Activated naive CD8-positive, alpha-beta T cell treated with anti-CD3 and anti-CD28 coated beads for 36 hours (primary cell): ENCODE measurements at regions not wholly inside any gene's neighbourhood (a gene's known extent, or its start where the extent isn't known, plus 50 kb on each side); places are given as distances from the start of the nearest gene placed in this dataset.
"Not testable (repeated sequence)": the region's sequence is repeated elsewhere in the genome, so short reads cannot be mapped to it uniquely, and the experiment has no call there.

ENCODE experiments used
- DNase-seq: peaks from one replicate; pipeline ENCODE4 v3.0.0; 2021
- H3K27ac Mint-ChIP-seq: one replicate; pipeline ENCODE4 v1.8.0; 2022; ENCODE audit warnings: mild to moderate bottlenecking, moderate library complexity, mixed read lengths
- H3K27me3 Mint-ChIP-seq: one replicate; pipeline ENCODE4 v1.8.0; 2022; ENCODE audit warnings: mild to moderate bottlenecking, mixed read lengths
- H3K36me3 Mint-ChIP-seq: one replicate; pipeline ENCODE4 v1.8.0; 2021; ENCODE audit warnings: mild to moderate bottlenecking, mixed read lengths
- H3K4me1 Mint-ChIP-seq: one replicate; pipeline ENCODE4 v1.8.0; 2021; ENCODE audit warnings: mixed read lengths
- H3K4me3 Mint-ChIP-seq: one replicate; pipeline ENCODE4 v1.8.0; 2022; ENCODE audit warnings: mild to moderate bottlenecking, moderate library complexity, mixed read lengths
- H3K9me3 Mint-ChIP-seq: one replicate; pipeline ENCODE4 v1.8.0; 2022; ENCODE audit warnings: mixed read lengths

GRCh38 chr9:93891549-93892310, 63.4 kb downstream of the BARX1 start:
- Mint-ChIP-seq H3K9me3 (peaks cover 5% of the 10 kb centered on the region), H3K4me3 (no peak overlapping the region), H3K36me3 (peaks cover 5% of the 10 kb centered on the region), H3K4me1 (no peaks in the 10 kb centered on the region), H3K27ac (no peak overlapping the region), H3K27me3 (no peaks in the 10 kb centered on the region)
- no peak for DNase-seq

GRCh38 chr9:93891050-93891449, 64.1 kb downstream of the BARX1 start:
- no peak for DNase-seq
- Mint-ChIP-seq H3K27ac (no peak overlapping the region), H3K27me3 (no peaks in the 10 kb centered on the region), H3K4me1 (no peaks in the 10 kb centered on the region), H3K36me3 (peaks cover 5% of the 10 kb centered on the region), H3K4me3 (no peak overlapping the region), H3K9me3 (peaks cover 5% of the 10 kb centered on the region)

GRCh38 chr9:93890436-93890935, 64.7 kb downstream of the BARX1 start:
- Mint-ChIP-seq H3K27ac (no peak overlapping the region), H3K4me1 (no peaks in the 10 kb centered on the region), H3K9me3 (peaks cover 5% of the 10 kb centered on the region), H3K36me3 (peaks cover 5% of the 10 kb centered on the region), H3K27me3 (no peaks in the 10 kb centered on the region), H3K4me3 (no peak overlapping the region)
- DNase-seq, result no peak

GRCh38 chr9:93886911-93887310, 68.2 kb downstream of the BARX1 start:
- Mint-ChIP-seq H3K27me3 (peaks cover 13% of the 10 kb centered on the region), H3K27ac (no peak overlapping the region), H3K4me1 (no peaks in the 10 kb centered on the region), H3K9me3 (no peaks in the 10 kb centered on the region), H3K36me3 (no peaks in the 10 kb centered on the region), H3K4me3 (no peak overlapping the region)
- DNase-seq, result no peak

- Mint-ChIP-seq H3K4me1 (no peaks in the 10 kb centered on the region), H3K9me3 (peaks cover 3% of the 10 kb centered on the region), H3K36me3 (no peaks in the 10 kb centered on the region), H3K27me3 (peaks cover 18% of the 10 kb centered on the region), H3K4me3 (no peak overlapping the region), H3K27ac (no peak overlapping the region)
- no peak for DNase-seq
Observed at GRCh38 chr9:93884808-93885207, 70.3 kb downstream of the BARX1 start.

- peaks cover 17% of the 10 kb centered on the region for H3K9me3 Mint-ChIP-seq
- not testable (repeated sequence) for H3K4me1 Mint-ChIP-seq, H3K27ac Mint-ChIP-seq, H3K36me3 Mint-ChIP-seq, DNase-seq, H3K4me3 Mint-ChIP-seq
- H3K27me3 Mint-ChIP-seq, result peaks cover 18% of the 10 kb centered on the region
Observed at GRCh38 chr9:93879662-93880407, 75.3 kb downstream of the BARX1 start.

GRCh38 chr9:93875330-93875729, 79.8 kb downstream of the BARX1 start:
- no peak overlapping the region for H3K27ac Mint-ChIP-seq
- peaks cover 26% of the 10 kb centered on the region for H3K9me3 Mint-ChIP-seq
- H3K4me1 Mint-ChIP-seq, result no peaks in the 10 kb centered on the region
- H3K4me3 Mint-ChIP-seq, result no peak overlapping the region
- peaks cover 13% of the 10 kb centered on the region for H3K27me3 Mint-ChIP-seq
- H3K36me3 Mint-ChIP-seq, result peaks cover 5% of the 10 kb centered on the region
- DNase-seq, result no peak

- Mint-ChIP-seq H3K27ac (no peak overlapping the region), H3K36me3 (peaks cover 5% of the 10 kb centered on the region), H3K9me3 (peaks cover 26% of the 10 kb centered on the region), H3K27me3 (peaks cover 15% of the 10 kb centered on the region), H3K4me1 (no peaks in the 10 kb centered on the region), H3K4me3 (no peak overlapping the region)
- no peak for DNase-seq
Observed at GRCh38 chr9:93874242-93874641, 80.9 kb downstream of the BARX1 start.

- H3K27ac Mint-ChIP-seq, result no peak overlapping the region
- no peak overlapping the region for H3K4me3 Mint-ChIP-seq
- DNase-seq, result no peak
Observed at GRCh38 chr9:93871286-93871685, 83.9 kb downstream of the BARX1 start.

GRCh38 chr9:93869863-93870262, 85.3 kb downstream of the BARX1 start:
- no peak for DNase-seq
- H3K27ac Mint-ChIP-seq, result no peak overlapping the region
- peaks cover 24% of the 10 kb centered on the region for H3K27me3 Mint-ChIP-seq
- no peak overlapping the region for H3K4me3 Mint-ChIP-seq
- H3K36me3 Mint-ChIP-seq, result no peaks in the 10 kb centered on the region
- peaks cover 13% of the 10 kb centered on the region for H3K9me3 Mint-ChIP-seq
- no peaks in the 10 kb centered on the region for H3K4me1 Mint-ChIP-seq

More at GRCh38 chr9:93871286-93871685, 83.9 kb downstream of the BARX1 start:
- H3K9me3 Mint-ChIP-seq, result peaks cover 22% of the 10 kb centered on the region
- peaks cover 24% of the 10 kb centered on the region for H3K27me3 Mint-ChIP-seq
- no peaks in the 10 kb centered on the region for H3K4me1 Mint-ChIP-seq
- H3K36me3 Mint-ChIP-seq, result peaks cover 5% of the 10 kb centered on the region

- Mint-ChIP-seq H3K27ac (no peak overlapping the region), H3K4me3 (no peak overlapping the region), H3K36me3 (no peaks in the 10 kb centered on the region), H3K9me3 (peaks cover 10% of the 10 kb centered on the region), H3K4me1 (no peaks in the 10 kb centered on the region), H3K27me3 (peaks cover 29% of the 10 kb centered on the region)
- no peak for DNase-seq
Observed at GRCh38 chr9:93869088-93869487, 86.1 kb downstream of the BARX1 start.

GRCh38 chr9:93865716-93866115, 89.4 kb downstream of the BARX1 start:
- H3K36me3 Mint-ChIP-seq, result no peaks in the 10 kb centered on the region
- H3K9me3 Mint-ChIP-seq, result no peaks in the 10 kb centered on the region
- H3K27ac Mint-ChIP-seq, result no peak overlapping the region
- peaks cover 28% of the 10 kb centered on the region for H3K27me3 Mint-ChIP-seq
- H3K4me3 Mint-ChIP-seq, result no peak overlapping the region
- no peaks in the 10 kb centered on the region for H3K4me1 Mint-ChIP-seq
- no peak for DNase-seq

- Mint-ChIP-seq H3K9me3 (no peaks in the 10 kb centered on the region), H3K27me3 (peaks cover 29% of the 10 kb centered on the region), H3K4me3 (no peak overlapping the region), H3K4me1 (peaks cover 4% of the 10 kb centered on the region), H3K27ac (no peak overlapping the region), H3K36me3 (no peaks in the 10 kb centered on the region)
- DNase-seq, result no peak
Observed at GRCh38 chr9:93865245-93865644, 89.9 kb downstream of the BARX1 start.

GRCh38 chr9:93864840-93865239, 90.3 kb downstream of the BARX1 start:
- Mint-ChIP-seq H3K27me3 (peaks cover 33% of the 10 kb centered on the region), H3K9me3 (no peaks in the 10 kb centered on the region), H3K4me3 (no peak overlapping the region), H3K27ac (no peak overlapping the region), H3K4me1 (peaks cover 4% of the 10 kb centered on the region), H3K36me3 (no peaks in the 10 kb centered on the region)
- DNase-seq, result no peak

GRCh38 chr9:93864032-93864431, 91.1 kb downstream of the BARX1 start:
- H3K27ac Mint-ChIP-seq, result no peak overlapping the region
- no peak overlapping the region for H3K4me3 Mint-ChIP-seq
- H3K4me1 Mint-ChIP-seq, result peaks cover 4% of the 10 kb centered on the region
- H3K27me3 Mint-ChIP-seq, result peaks cover 38% of the 10 kb centered on the region
- H3K36me3 Mint-ChIP-seq, result no peaks in the 10 kb centered on the region
- H3K9me3 Mint-ChIP-seq, result no peaks in the 10 kb centered on the region
- no peak for DNase-seq
